Breast epithelium (tissue), 4 donors: ENCODE measurements at regions not wholly inside any gene's neighbourhood (a gene's known extent, or its start where the extent isn't known, plus 50 kb on each side); places are given as distances from the start of the nearest gene placed in this dataset.

Experiments
- DNase-seq, 2 donors: peaks; one replicate each; pipeline ENCODE4 v3.0.0-alpha.2; 2019; ENCODE audit warnings: low spot score in 2 of 2
- H3K27ac ChIP-seq, 2 donors: fragments of 200-600 bp; sonication (generic) in 1 of 2; one replicate each; pipeline ENCODE4 v1.5.1; 2016 to 2019; ENCODE audit warnings: mild to moderate bottlenecking in 1 of 2
- H3K27me3 ChIP-seq, 2 donors: fragments of 200-600 bp; sonication (generic) in 1 of 2; one replicate each; pipeline versions ENCODE4 v1.5.1 to v1.6.0; 2017 to 2019; ENCODE audit warnings: control low read depth in 1 of 2, mild to moderate bottlenecking in 1 of 2
- H3K36me3 ChIP-seq: fragments of 200-600 bp; one replicate; pipeline ENCODE4 v1.5.1; 2019
- H3K4me1 ChIP-seq, 2 donors: fragments of 200-600 bp; sonication (generic); one replicate each; pipeline ENCODE4 v1.5.1; 2016 to 2019; ENCODE audit warnings: control low read depth in 1 of 2
- H3K4me3 ChIP-seq, 3 donors: fragments of 200-600 bp; sonication (generic); 1 replicate in 2 of 3; 2 replicates in 1 of 3; pipeline ENCODE4 v1.5.1; 2016 to 2019; ENCODE audit warnings: mild to moderate bottlenecking in 3 of 3, moderate library complexity in 2 of 3
- H3K9me3 ChIP-seq, 2 donors: fragments of 200-600 bp; sonication (generic) in 1 of 2; one replicate each; pipeline ENCODE4 v1.5.1; 2016 to 2019; ENCODE audit warnings: control low read depth in 1 of 2
- POLR2A ChIP-seq: fragments of 450-650 bp; IDR thresholded peaks from one replicate; pipeline ENCODE4 v1.6.1; 2016; ENCODE audit warnings: antibody characterized with exemption, mild to moderate bottlenecking, moderate library complexity
- POLR2AphosphoS5 ChIP-seq, 3 donors: sonication (generic); formaldehyde crosslinking; IDR thresholded peaks; one replicate each; pipeline ENCODE4 v1.6.1; 2017; ENCODE audit warnings: antibody characterized with exemption in 3 of 3
- intact Hi-C: fragments of 100-400 bp; cut with DNase I; formaldehyde crosslinking; loops from one replicate; pipeline ENCODE4 v1.15.1; 2023; ENCODE audit warnings: low total_unique reads
- TF ChIP-seq, protein P1 (sequence below), 3 donors: fragments of 450-650 bp; IDR thresholded peaks; one replicate each; pipeline ENCODE4 v1.5.1; 2016 to 2017; ENCODE audit warnings: antibody characterized with exemption in 3 of 3, mild to moderate bottlenecking in 3 of 3, moderate library complexity in 3 of 3

DNA sequence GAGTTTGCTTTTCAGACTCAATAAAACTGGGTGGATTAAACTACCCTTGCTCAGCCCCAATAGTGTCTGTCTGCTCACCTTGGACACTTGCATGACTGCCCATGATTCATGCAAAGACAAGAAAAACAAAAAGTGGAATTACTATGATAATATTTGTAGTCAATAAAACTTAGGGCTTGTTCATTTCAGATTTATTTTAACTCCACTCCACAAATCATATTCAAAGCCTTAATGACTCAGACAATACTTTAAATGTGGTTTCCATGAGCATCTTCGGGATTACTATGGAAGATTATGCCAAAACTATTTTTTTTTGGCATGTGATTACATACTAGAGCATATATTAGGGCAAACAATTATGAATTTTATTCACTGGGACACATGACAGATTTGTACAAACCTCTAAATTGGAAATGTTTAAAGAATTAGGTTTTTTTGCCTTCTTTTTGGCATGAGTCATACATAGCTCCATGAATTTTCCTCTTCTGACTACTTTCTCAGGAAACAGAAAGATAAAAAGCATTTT, 468.9 kb downstream of the ACTL7B start:
- no peak for DNase-seq
- H3K27ac ChIP-seq, result no peak overlapping the region
- no peaks in the 10 kb centered on the region for H3K9me3 ChIP-seq
- H3K4me3 ChIP-seq, result no peak overlapping the region
- no peaks in the 10 kb centered on the region for H3K27me3 ChIP-seq
- H3K4me1 ChIP-seq, result no peaks in the 10 kb centered on the region
- no peaks in the 10 kb centered on the region for H3K36me3 ChIP-seq
- intact Hi-C loops, result no loop called here
- TF ChIP-seq POLR2AphosphoS5 (IDR thresholded peaks at IDR 0.05), result no peak
- no peak for TF ChIP-seq POLR2A
- TF ChIP-seq, protein P1, sequence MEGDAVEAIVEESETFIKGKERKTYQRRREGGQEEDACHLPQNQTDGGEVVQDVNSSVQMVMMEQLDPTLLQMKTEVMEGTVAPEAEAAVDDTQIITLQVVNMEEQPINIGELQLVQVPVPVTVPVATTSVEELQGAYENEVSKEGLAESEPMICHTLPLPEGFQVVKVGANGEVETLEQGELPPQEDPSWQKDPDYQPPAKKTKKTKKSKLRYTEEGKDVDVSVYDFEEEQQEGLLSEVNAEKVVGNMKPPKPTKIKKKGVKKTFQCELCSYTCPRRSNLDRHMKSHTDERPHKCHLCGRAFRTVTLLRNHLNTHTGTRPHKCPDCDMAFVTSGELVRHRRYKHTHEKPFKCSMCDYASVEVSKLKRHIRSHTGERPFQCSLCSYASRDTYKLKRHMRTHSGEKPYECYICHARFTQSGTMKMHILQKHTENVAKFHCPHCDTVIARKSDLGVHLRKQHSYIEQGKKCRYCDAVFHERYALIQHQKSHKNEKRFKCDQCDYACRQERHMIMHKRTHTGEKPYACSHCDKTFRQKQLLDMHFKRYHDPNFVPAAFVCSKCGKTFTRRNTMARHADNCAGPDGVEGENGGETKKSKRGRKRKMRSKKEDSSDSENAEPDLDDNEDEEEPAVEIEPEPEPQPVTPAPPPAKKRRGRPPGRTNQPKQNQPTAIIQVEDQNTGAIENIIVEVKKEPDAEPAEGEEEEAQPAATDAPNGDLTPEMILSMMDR (IDR thresholded peaks at IDR 0.05), result no peak

DNA sequence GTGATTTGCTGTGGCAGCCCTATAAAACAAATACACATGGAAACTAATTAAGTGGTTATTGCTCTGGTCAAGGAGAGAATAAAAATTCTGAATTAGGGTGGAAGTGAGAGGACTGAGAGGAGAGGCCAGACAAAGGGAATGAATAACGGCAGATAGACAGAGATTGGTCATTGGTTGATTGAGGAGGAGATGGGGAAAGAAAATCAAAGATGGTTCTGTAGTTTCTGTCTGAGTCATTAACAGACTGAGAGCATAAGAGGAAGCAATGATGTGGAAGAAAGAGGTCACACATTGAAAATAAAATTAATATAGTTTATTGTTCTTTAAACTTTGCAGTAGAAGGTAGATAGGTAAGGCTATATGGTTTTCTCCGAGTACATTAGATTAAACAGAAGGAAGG, 469.8 kb downstream of the ACTL7B start:
- Histone ChIP-seq H3K4me3 (no peak overlapping the region), H3K27me3 (no peaks in the 10 kb centered on the region), H3K27ac (no peak overlapping the region), H3K36me3 (no peaks in the 10 kb centered on the region), H3K9me3 (no peaks in the 10 kb centered on the region), H3K4me1 (no peaks in the 10 kb centered on the region)
- no peak for DNase-seq
- intact Hi-C loops, result no loop called here
- TF ChIP-seq, protein P1 (IDR thresholded peaks at IDR 0.05), result no peak
- TF ChIP-seq POLR2AphosphoS5 (IDR thresholded peaks at IDR 0.05), result no peak
- TF ChIP-seq POLR2A, result no peak

DNA sequence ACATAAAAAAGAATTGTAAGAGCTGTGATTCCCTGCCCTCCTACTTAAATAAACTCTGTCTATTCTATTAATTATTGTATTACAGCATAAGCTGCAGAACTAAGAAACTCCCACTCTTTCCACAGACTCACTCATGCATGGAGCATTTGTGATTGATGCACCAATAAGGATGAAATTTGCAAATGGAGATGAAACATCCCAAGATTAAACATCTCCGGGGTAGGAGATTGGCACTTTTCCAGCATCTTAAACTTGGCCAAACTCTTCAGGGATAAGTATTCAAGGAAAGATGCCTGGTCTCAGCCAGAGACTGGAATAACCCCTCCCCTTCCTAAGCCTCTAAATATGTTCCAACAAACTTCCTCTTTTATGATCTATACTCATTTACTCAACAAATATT, 472.0 kb downstream of the ACTL7B start:
- TF ChIP-seq POLR2AphosphoS5 (IDR thresholded peaks at IDR 0.05) (no peak), POLR2A (no peak)
- TF ChIP-seq, protein P1 (IDR thresholded peaks at IDR 0.05), result no peak
- no peak overlapping the region for H3K27ac ChIP-seq
- H3K4me1 ChIP-seq, result no peaks in the 10 kb centered on the region
- DNase-seq, result no peak
- H3K27me3 ChIP-seq, result no peaks in the 10 kb centered on the region
- intact Hi-C loops, result no loop called here
- no peaks in the 10 kb centered on the region for H3K9me3 ChIP-seq
- H3K36me3 ChIP-seq, result no peaks in the 10 kb centered on the region
- no peak overlapping the region for H3K4me3 ChIP-seq

DNA sequence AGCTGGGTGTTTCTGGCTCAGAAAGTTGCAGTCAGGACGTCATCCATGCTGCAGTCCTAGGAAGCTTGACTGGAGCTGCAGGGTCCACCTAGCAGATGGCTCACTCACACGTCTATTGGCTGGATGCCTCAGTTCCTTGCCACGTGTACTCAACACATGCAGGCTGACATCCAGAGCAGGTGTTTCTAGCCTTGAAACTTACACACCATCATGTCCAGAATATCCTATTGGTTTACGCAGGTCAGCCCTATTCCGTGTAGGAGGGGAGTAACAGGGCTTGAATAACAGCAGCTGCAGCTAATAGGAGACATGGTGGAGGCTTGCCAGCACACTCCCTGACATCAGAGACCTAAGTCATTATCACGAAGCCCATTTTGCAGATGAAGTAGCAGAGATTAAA, 473.5 kb downstream of the ACTL7B start:
- Histone ChIP-seq H3K9me3 (no peaks in the 10 kb centered on the region), H3K27ac (no peak overlapping the region), H3K36me3 (no peaks in the 10 kb centered on the region), H3K4me1 (no peaks in the 10 kb centered on the region), H3K27me3 (no peaks in the 10 kb centered on the region), H3K4me3 (no peak overlapping the region)
- intact Hi-C loops, result no loop called here
- no peak for DNase-seq
- TF ChIP-seq POLR2A (no peak), POLR2AphosphoS5 (IDR thresholded peaks at IDR 0.05) (no peak)
- TF ChIP-seq, protein P1 (IDR thresholded peaks at IDR 0.05), result no peak

DNA sequence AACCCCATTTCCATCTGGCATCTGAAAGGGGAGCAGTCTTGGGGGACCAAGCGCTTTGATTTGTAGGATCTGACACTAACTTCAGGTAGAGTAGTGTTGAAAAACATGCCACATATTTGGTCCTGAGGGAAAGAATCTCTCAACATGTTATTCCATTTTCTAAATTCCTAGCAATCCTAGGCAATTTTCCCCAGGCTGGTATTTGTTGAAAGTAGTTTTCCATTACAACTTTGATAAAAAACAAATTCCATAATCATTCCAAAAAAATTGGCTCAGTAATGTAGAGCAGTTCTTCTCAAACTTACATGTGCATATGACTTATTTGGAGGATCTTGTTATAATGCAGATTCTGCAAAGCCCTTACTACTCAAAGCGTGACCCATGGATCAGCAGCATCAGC, 477.9 kb downstream of the ACTL7B start:
- no peak overlapping the region for H3K27ac ChIP-seq
- H3K4me3 ChIP-seq, result no peak overlapping the region
- no peak for DNase-seq
- H3K9me3 ChIP-seq, result peaks cover 0 to 7% of the 10 kb centered on the region in 2 donors
- H3K4me1 ChIP-seq, result no peaks in the 10 kb centered on the region
- TF ChIP-seq, protein P1 (IDR thresholded peaks at IDR 0.05), result no peak
- TF ChIP-seq POLR2A (no peak), POLR2AphosphoS5 (IDR thresholded peaks at IDR 0.05) (no peak)
- no peaks in the 10 kb centered on the region for H3K27me3 ChIP-seq
- no peaks in the 10 kb centered on the region for H3K36me3 ChIP-seq
- intact Hi-C loops, result no loop called here
